Lower lobe of right lung (tissue), 2 donors: ENCODE measurements at regions not wholly inside any gene's neighbourhood (a gene's known extent, or its start where the extent isn't known, plus 50 kb on each side); places are given as distances from the start of the nearest gene placed in this dataset.

ENCODE experiments used
- ATAC-seq, 2 donors: fragments of 200-7000 bp; cut with Tn5 transposase; one replicate each; pipeline ENCODE4 v1.9.1; 2020 to 2022; ENCODE audit warnings: mild to moderate bottlenecking in 2 of 2, moderate library complexity in 2 of 2
- DNase-seq: peaks from one replicate; pipeline ENCODE4 v3.0.0-alpha.2; 2020
- H3K27ac ChIP-seq: fragments of 200-600 bp; one replicate; pipeline ENCODE4 v1.8.0; 2022
- H3K27me3 ChIP-seq: fragments of 200-600 bp; one replicate; pipeline ENCODE4 v1.8.0; 2022; ENCODE audit warnings: low read depth
- H3K36me3 ChIP-seq: fragments of 200-600 bp; one replicate; pipeline ENCODE4 v1.8.0; 2022; ENCODE audit warnings: mild to moderate bottlenecking
- H3K4me1 ChIP-seq: fragments of 200-600 bp; one replicate; pipeline ENCODE4 v1.8.0; 2022
- H3K4me3 ChIP-seq: fragments of 200-600 bp; one replicate; pipeline ENCODE4 v1.8.0; 2022; ENCODE audit warnings: mild to moderate bottlenecking
- H3K9me3 ChIP-seq: fragments of 200-600 bp; one replicate; pipeline ENCODE4 v1.8.0; 2022
- CTCF ChIP-seq: fragments of 200-600 bp; IDR thresholded peaks from one replicate; pipeline ENCODE4 v1.8.0; 2022; ENCODE audit warnings: antibody characterized with exemption, mild to moderate bottlenecking
- intact Hi-C: fragments of 100-400 bp; cut with DNase I; formaldehyde crosslinking; loops from one replicate; pipeline ENCODE4 v1.11.0; 2022
- donor health status: DM: no; HTN: yes; CAD: no; lungs with severe emphysema.

- H3K4me1 ChIP-seq, result no peaks in the 10 kb centered on the region
- DNase-seq, result no peak
These were observed 99.3 kb upstream of the UMPS start for GRCh38 chr3:124630960-124631359.

GRCh38 chr3:124631727-124632126, 98.5 kb upstream of the UMPS start:
- intact Hi-C loops, result no loop called here
- H3K9me3 ChIP-seq, result no peaks in the 10 kb centered on the region
- H3K36me3 ChIP-seq, result no peaks in the 10 kb centered on the region
- H3K4me3 ChIP-seq, result no peak overlapping the region
- no peaks in the 10 kb centered on the region for H3K27me3 ChIP-seq
- ATAC-seq, result no peak
- DNase-seq, result no peak
- H3K4me1 ChIP-seq, result no peaks in the 10 kb centered on the region
- H3K27ac ChIP-seq, result no peak overlapping the region
- TF ChIP-seq CTCF, result no peak

More at GRCh38 chr3:124630960-124631359, 99.3 kb upstream of the UMPS start:
- Histone ChIP-seq H3K4me3 (no peak overlapping the region), H3K27me3 (no peaks in the 10 kb centered on the region), H3K36me3 (no peaks in the 10 kb centered on the region), H3K9me3 (no peaks in the 10 kb centered on the region), H3K27ac (no peak overlapping the region)
- no peak for TF ChIP-seq CTCF
- ATAC-seq, result no peak
- intact Hi-C loops, result no loop called here

- DNase-seq (no peak), ATAC-seq (no peak)
- Histone ChIP-seq H3K9me3 (no peaks in the 10 kb centered on the region), H3K4me1 (no peaks in the 10 kb centered on the region), H3K27ac (no peak overlapping the region), H3K36me3 (no peaks in the 10 kb centered on the region), H3K27me3 (no peaks in the 10 kb centered on the region), H3K4me3 (no peak overlapping the region)
- intact Hi-C loops, result no loop called here
- no peak for TF ChIP-seq CTCF
These were observed 97.6 kb upstream of the UMPS start for GRCh38 chr3:124632566-124633140.

GRCh38 chr3:124633524-124633923, 96.7 kb upstream of the UMPS start:
- H3K4me3 ChIP-seq, result no peak overlapping the region
- no peak for TF ChIP-seq CTCF
- no peaks in the 10 kb centered on the region for H3K9me3 ChIP-seq
- no peak for DNase-seq
- no peak for ATAC-seq
- H3K4me1 ChIP-seq, result no peaks in the 10 kb centered on the region
- H3K27me3 ChIP-seq, result no peaks in the 10 kb centered on the region
- no peaks in the 10 kb centered on the region for H3K36me3 ChIP-seq
- intact Hi-C loops, result no loop called here
- H3K27ac ChIP-seq, result no peak overlapping the region

- intact Hi-C loops, result no loop called here
- ATAC-seq, result no peak
- H3K27ac ChIP-seq, result no peak overlapping the region
- no peaks in the 10 kb centered on the region for H3K9me3 ChIP-seq
- H3K27me3 ChIP-seq, result no peaks in the 10 kb centered on the region
- no peak for TF ChIP-seq CTCF
- no peak for DNase-seq
- H3K4me3 ChIP-seq, result no peak overlapping the region
- no peaks in the 10 kb centered on the region for H3K36me3 ChIP-seq
- no peaks in the 10 kb centered on the region for H3K4me1 ChIP-seq
These were observed 95.8 kb upstream of the UMPS start for GRCh38 chr3:124634210-124635168.
